IMR-90 (cell line): ENCODE measurements at regions not wholly inside any gene's neighbourhood (a gene's known extent, or its start where the extent isn't known, plus 50 kb on each side); places are given as distances from the start of the nearest gene placed in this dataset.

Experiments used
- ATAC-seq: fragments of 200-7000 bp; cut with Tn5 transposase; 2 replicates; pipeline ENCODE4 v1.9.1; 2020; ENCODE audit warnings: low read depth, mild to moderate bottlenecking, moderate library complexity
- BruUV-seq: library from RNA; stranded (reverse); fragments of 400-500 nt; replicated peaks from 2 replicates; lab custom pipeline; 2021; lab: Mats Ljungman, UMichigan
- CTCF ChIA-PET: fragments of 300-600 bp; formaldehyde crosslinking; extraction: SDS; loops from one replicate; lab custom pipeline; 2021; ENCODE audit warnings: antibody characterized with exemption; lab: Yijun Ruan, JAX
- POLR2A ChIA-PET: fragments of 300-600 bp; sonication (Branson Sonifier 250); formaldehyde crosslinking; loops from one replicate; lab custom pipeline; 2022; ENCODE audit warnings: antibody characterized with exemption; ENCODE audit not compliant: unreplicated experiment; lab: Charles Lee
- DNase-seq: peaks from one replicate; pipeline ENCODE4 v3.0.0; 2013
- H2AFZ ChIP-seq: replicated peaks from 2 replicates; pipeline ENCODE3; 2013; ENCODE audit warnings: low read length, mild to moderate bottlenecking; ENCODE audit not compliant: poor library complexity
- H2AK5ac ChIP-seq: 2 replicates; pipeline ENCODE4 v1.6.1; 2013; ENCODE audit warnings: low read depth, low read length, inconsistent platforms
- H2AK9ac ChIP-seq: replicated peaks from 2 replicates; pipeline ENCODE3; 2013; ENCODE audit warnings: mild to moderate bottlenecking, low read depth, low read length, moderate library complexity; ENCODE audit not compliant: poor library complexity
- H2BK120ac ChIP-seq: 2 replicates; pipeline ENCODE4 v1.6.1; 2013; ENCODE audit warnings: low read depth, low read length, inconsistent platforms
- H2BK15ac ChIP-seq: 3 replicates; pipeline ENCODE4 v1.6.1; 2013; ENCODE audit warnings: low read depth, low read length, inconsistent platforms
- H2BK20ac ChIP-seq: 2 replicates; pipeline ENCODE4 v1.6.1; 2013; ENCODE audit warnings: low read depth, mild to moderate bottlenecking, inconsistent platforms, low read length, moderate library complexity
- H2BK5ac ChIP-seq: 2 replicates; pipeline ENCODE4 v1.6.1; 2013; ENCODE audit warnings: mild to moderate bottlenecking, low read depth, low read length, inconsistent platforms; ENCODE audit not compliant: poor library complexity, severe bottlenecking
- H3K14ac ChIP-seq: replicated peaks from 2 replicates; pipeline ENCODE4 v1.6.1; 2013; ENCODE audit warnings: low read depth, low read length, inconsistent platforms
- H3K18ac ChIP-seq: 2 replicates; pipeline ENCODE4 v1.6.1; 2013; ENCODE audit warnings: low read depth, low read length, control low read depth
- H3K23ac ChIP-seq: 2 replicates; pipeline ENCODE4 v1.6.1; 2013; ENCODE audit warnings: low read depth, low read length, inconsistent platforms
- H3K27ac ChIP-seq: 2 replicates; pipeline ENCODE4 v1.5.1; 2013; ENCODE audit warnings: mild to moderate bottlenecking, control low read depth, low read length; ENCODE audit not compliant: insufficient read depth
- H3K27me3 ChIP-seq: 2 replicates; pipeline ENCODE4 v1.6.1; 2013; ENCODE audit warnings: low read length; ENCODE audit not compliant: control insufficient read depth, insufficient read depth
- H3K36me3 ChIP-seq: 2 replicates; pipeline ENCODE4 v1.6.1; 2013; ENCODE audit warnings: low read length, mixed read lengths; ENCODE audit not compliant: control insufficient read depth, insufficient read depth
- H3K4ac ChIP-seq: 2 replicates; pipeline ENCODE4 v1.6.1; 2013; ENCODE audit warnings: low read depth, low read length, inconsistent platforms
- H3K4me1 ChIP-seq: 2 replicates; pipeline ENCODE4 v1.6.1; 2013; ENCODE audit warnings: low read length, mixed read lengths; ENCODE audit not compliant: control insufficient read depth, insufficient read depth
- H3K4me2 ChIP-seq: 2 replicates; pipeline ENCODE4 v1.6.1; 2013; ENCODE audit warnings: low read depth, mild to moderate bottlenecking, control low read depth, low read length, moderate library complexity
- H3K4me3 ChIP-seq: 2 replicates; pipeline ENCODE4 v1.5.1; 2013; ENCODE audit warnings: low read depth, mild to moderate bottlenecking, control low read depth, low read length, moderate library complexity; ENCODE audit not compliant: insufficient read depth
- H3K56ac ChIP-seq: 2 replicates; pipeline ENCODE4 v1.6.1; 2013; ENCODE audit warnings: low read length, inconsistent platforms; ENCODE audit not compliant: insufficient read depth; ENCODE audit errors: extremely low read depth
- H3K79me1 ChIP-seq, 2 experiments: 2 replicates each; pipeline ENCODE4 v1.6.1; 2013; ENCODE audit warnings: low read length in 2 of 2, inconsistent platforms in 1 of 2, low read depth in 1 of 2
- H3K9ac ChIP-seq: 2 replicates; pipeline ENCODE4 v1.6.1; 2013; ENCODE audit warnings: low read depth, low read length, control low read depth
- H3K9me1 ChIP-seq: 2 replicates; pipeline ENCODE4 v1.6.1; 2013; ENCODE audit warnings: low read length, inconsistent platforms; ENCODE audit not compliant: insufficient read depth
- H3K9me3 ChIP-seq: 2 replicates; pipeline ENCODE4 v1.6.1; 2013; ENCODE audit warnings: low read length; ENCODE audit not compliant: control insufficient read depth, insufficient read depth
- H4K20me1 ChIP-seq: 2 replicates; pipeline ENCODE4 v1.6.1; 2013; ENCODE audit warnings: low read length, inconsistent platforms; ENCODE audit not compliant: insufficient read depth
- H4K5ac ChIP-seq: 2 replicates; pipeline ENCODE4 v1.6.1; 2013; ENCODE audit warnings: mild to moderate bottlenecking, low read depth, low read length, control low read depth
- H4K8ac ChIP-seq, 2 experiments: 2 replicates each; pipeline ENCODE4 v1.6.1; 2013; ENCODE audit warnings: low read depth in 2 of 2, low read length in 2 of 2, control low read depth in 1 of 2, inconsistent platforms in 1 of 2
- H4K91ac ChIP-seq: 2 replicates; pipeline ENCODE4 v1.6.1; 2013; ENCODE audit warnings: low read depth, low read length, inconsistent platforms; ENCODE audit not compliant: insufficient read depth
- BHLHE40 ChIP-seq: fragments of 150-350 bp; IDR thresholded peaks from 2 replicates; pipeline ENCODE4 v1.6.1; 2016; ENCODE audit warnings: mild to moderate bottlenecking, low read depth, low read length
- CEBPB ChIP-seq: IDR thresholded peaks from 2 replicates; pipeline ENCODE4 v1.6.1; 2012; ENCODE audit warnings: low read depth, low read length, improper control_type of control experiment
- CHD1 ChIP-seq: IDR thresholded peaks from 2 replicates; pipeline ENCODE4 v1.6.1; 2012; ENCODE audit warnings: low read depth, low read length, improper control_type of control experiment
- ELK1 ChIP-seq: fragments of 150-350 bp; IDR thresholded peaks from 2 replicates; pipeline ENCODE4 v1.6.1; 2016; ENCODE audit warnings: low read depth, mild to moderate bottlenecking, low read length, moderate library complexity, borderline replicate concordance
- FOS ChIP-seq: fragments of 150-350 bp; IDR thresholded peaks from 2 replicates; pipeline ENCODE4 v1.6.1; 2016; ENCODE audit warnings: low read depth, low read length
- MAZ ChIP-seq: IDR thresholded peaks from 2 replicates; pipeline ENCODE4 v1.6.1; 2012; ENCODE audit warnings: low read depth, mild to moderate bottlenecking, low read length, improper control_type of control experiment, moderate library complexity, borderline replicate concordance
- MXI1 ChIP-seq: IDR thresholded peaks from 2 replicates; pipeline ENCODE4 v1.6.1; 2012; ENCODE audit warnings: low read depth, mild to moderate bottlenecking, low read length, moderate library complexity, borderline replicate concordance
- NFE2L2 ChIP-seq: fragments of 150-350 bp; IDR thresholded peaks from 2 replicates; pipeline ENCODE4 v1.6.1; 2016; ENCODE audit warnings: low read depth, mild to moderate bottlenecking, low read length
- RAD21 ChIP-seq: IDR thresholded peaks from 2 replicates; pipeline ENCODE4 v1.6.1; 2012; ENCODE audit warnings: low read length, improper control_type of control experiment
- RCOR1 ChIP-seq: IDR thresholded peaks from 2 replicates; pipeline ENCODE4 v1.6.1; 2012; ENCODE audit warnings: mild to moderate bottlenecking, low read length, improper control_type of control experiment; ENCODE audit not compliant: insufficient replicate concordance
- WGBS, 2 experiments: methylation state at CpG; one replicate each; pipeline versions ENCODE4 v1.1.5 to v1.1.7; 2013; ENCODE audit warnings: missing lambda C conversion rate in 2 of 2; ENCODE audit not compliant: insufficient read length in 1 of 2; ENCODE audit errors: extremely low coverage in 2 of 2; 5-methylcytosine and 5-hydroxymethylcytosine counted together
- dilution Hi-C: fragments of 300-500 bp; cut with HindIII; formaldehyde crosslinking; loops from one replicate; pipeline ENCODE4 v1.14.3; 2018; ENCODE audit warnings: low sequenced_read_pairs; ENCODE audit not compliant: unreplicated experiment
- in situ Hi-C: fragments of 300-500 bp; cut with MboI; formaldehyde crosslinking; loops from 3 replicates; pipeline ENCODE4 v1.14.3; 2019; ENCODE audit warnings: low sequenced_read_pairs, inconsistent platforms, mixed read lengths
- intact Hi-C: fragments of 100-400 bp; cut with micrococcal nuclease; formaldehyde crosslinking; loops from 2 replicates; pipeline ENCODE4 v1.10.0; 2022

GRCh38 chr16:35147556-35148504, 1688.4 kb downstream of the TP53TG3F start:
- Histone ChIP-seq H3K27me3 (no peaks in the 10 kb centered on the region), H2BK20ac (no peak overlapping the region), H2AK9ac (no peak overlapping the region), H2AFZ (no peak overlapping the region), H3K56ac (no peak overlapping the region), H4K8ac (no peak overlapping the region), H3K23ac (no peak overlapping the region), H3K9ac (no peak overlapping the region), H4K5ac (no peak overlapping the region), H4K20me1 (no peaks in the 10 kb centered on the region), H2BK15ac (no peak overlapping the region), H3K36me3 (no peaks in the 10 kb centered on the region), H3K18ac (no peak overlapping the region), H3K4me2 (no peak overlapping the region), H3K4me1 (no peaks in the 10 kb centered on the region), H3K27ac (no peak overlapping the region), H3K4ac (no peak overlapping the region), H2BK120ac (no peak overlapping the region), H3K4me3 (no peak overlapping the region), H3K14ac (no peak overlapping the region), H3K79me1 (no peaks in the 10 kb centered on the region), H4K91ac (no peak overlapping the region), H2BK5ac (no peak overlapping the region), H2AK5ac (no peak overlapping the region), H3K9me3 (peaks cover 44% of the 10 kb centered on the region), H3K9me1 (no peaks in the 10 kb centered on the region)
- TF ChIP-seq MXI1, result no peak
- no peak for TF ChIP-seq FOS
- no peak for TF ChIP-seq CEBPB
- no peak for TF ChIP-seq RAD21
- TF ChIP-seq ELK1, result no peak
- no peak for TF ChIP-seq CHD1
- no peak for TF ChIP-seq BHLHE40
- no peak for TF ChIP-seq NFE2L2
- TF ChIP-seq MAZ, result no peak
- no peak for TF ChIP-seq RCOR1
- no peak for DNase-seq
- no TSS peak for BruUV-seq
- ChIA-PET CTCF (no interaction called here), POLR2A (no interaction called here)
- WGBS, 2 experiments, result 17% methylated on average over 2 of the region's 10 CpGs; no CpG with 5 or more reads in 1 of the 2 experiments
- ATAC-seq, result no peak
- dilution Hi-C loops (no loop called here), intact Hi-C loops (no loop called here), in situ Hi-C loops (no loop called here)
